GM12874 (cell line): ENCODE measurements at regions not wholly inside any gene's neighbourhood (a gene's known extent, or its start where the extent isn't known, plus 50 kb on each side); places are given as distances from the start of the nearest gene placed in this dataset.

Experiments
- CTCF ChIP-seq: IDR thresholded peaks from 2 replicates; pipeline ENCODE4 v1.5.1; 2011; ENCODE audit warnings: low read depth, mild to moderate bottlenecking, control low read depth, low read length, moderate library complexity; ENCODE audit not compliant: insufficient read depth

- TF ChIP-seq CTCF: no peak
Observed at GRCh38 chr7:17651863-17652385, 288.4 kb downstream of the SNX13 start.

- no peak for TF ChIP-seq CTCF
Observed at GRCh38 chr7:17654940-17655339, 285.4 kb downstream of the SNX13 start.

GRCh38 chr7:17659126-17659525 is 281.2 kb downstream of the SNX13 start:
- TF ChIP-seq CTCF: no peak

- no peak for TF ChIP-seq CTCF
Observed at GRCh38 chr7:17660116-17660515, 280.2 kb downstream of the SNX13 start.

GRCh38 chr7:17661982-17662585 is 278.2 kb downstream of the SNX13 start:
- TF ChIP-seq CTCF: no peak

GRCh38 chr7:17663061-17663675 is 277.1 kb downstream of the SNX13 start:
- TF ChIP-seq CTCF: no peak

GRCh38 chr7:17665029-17665428 is 275.3 kb downstream of the SNX13 start:
- no peak for TF ChIP-seq CTCF
